ENCODE measurements at regions not wholly inside any gene's neighbourhood (a gene's known extent, or its start where the extent isn't known, plus 50 kb on each side); places are given as distances from the start of the nearest gene placed in this dataset.

DNA sequence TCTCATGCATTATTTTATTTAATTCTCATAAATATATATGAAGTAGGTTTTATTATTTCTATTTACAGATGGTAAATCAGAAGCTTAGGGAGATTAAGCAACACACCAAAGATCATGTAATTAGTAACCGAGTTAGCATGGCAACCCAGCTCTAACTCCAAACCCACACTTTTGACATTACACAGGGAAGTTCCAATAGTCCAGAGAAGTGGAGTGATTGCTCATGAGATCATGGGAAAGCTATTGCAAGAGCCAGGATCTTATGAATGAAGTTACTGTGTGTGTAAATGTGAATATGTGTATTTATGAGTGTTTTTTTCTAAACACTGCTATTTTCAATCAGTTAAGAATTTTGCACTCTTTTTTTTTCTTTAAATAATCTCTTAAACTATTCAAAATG is 225.8 kb upstream of the KIRREL3 start:
- TF ChIP-seq, protein P1, sequence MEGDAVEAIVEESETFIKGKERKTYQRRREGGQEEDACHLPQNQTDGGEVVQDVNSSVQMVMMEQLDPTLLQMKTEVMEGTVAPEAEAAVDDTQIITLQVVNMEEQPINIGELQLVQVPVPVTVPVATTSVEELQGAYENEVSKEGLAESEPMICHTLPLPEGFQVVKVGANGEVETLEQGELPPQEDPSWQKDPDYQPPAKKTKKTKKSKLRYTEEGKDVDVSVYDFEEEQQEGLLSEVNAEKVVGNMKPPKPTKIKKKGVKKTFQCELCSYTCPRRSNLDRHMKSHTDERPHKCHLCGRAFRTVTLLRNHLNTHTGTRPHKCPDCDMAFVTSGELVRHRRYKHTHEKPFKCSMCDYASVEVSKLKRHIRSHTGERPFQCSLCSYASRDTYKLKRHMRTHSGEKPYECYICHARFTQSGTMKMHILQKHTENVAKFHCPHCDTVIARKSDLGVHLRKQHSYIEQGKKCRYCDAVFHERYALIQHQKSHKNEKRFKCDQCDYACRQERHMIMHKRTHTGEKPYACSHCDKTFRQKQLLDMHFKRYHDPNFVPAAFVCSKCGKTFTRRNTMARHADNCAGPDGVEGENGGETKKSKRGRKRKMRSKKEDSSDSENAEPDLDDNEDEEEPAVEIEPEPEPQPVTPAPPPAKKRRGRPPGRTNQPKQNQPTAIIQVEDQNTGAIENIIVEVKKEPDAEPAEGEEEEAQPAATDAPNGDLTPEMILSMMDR (conservative IDR thresholded peaks at IDR 0.05 in 1 of 2, IDR thresholded peaks at IDR 0.05 in 1 of 2; ENCODE audit: extremely low read depth in 1 of 2, insufficient read depth in 1 of 2, low read depth in 1 of 2, low read length in 2 of 2), result no peak
- TF ChIP-seq EZH2 (IDR thresholded peaks at IDR 0.05; ENCODE audit: borderline replicate concordance, low read length), result no peak
